ENCODE measurements at regions not wholly inside any gene's neighbourhood (a gene's known extent, or its start where the extent isn't known, plus 50 kb on each side); places are given as distances from the start of the nearest gene placed in this dataset.

DNA sequence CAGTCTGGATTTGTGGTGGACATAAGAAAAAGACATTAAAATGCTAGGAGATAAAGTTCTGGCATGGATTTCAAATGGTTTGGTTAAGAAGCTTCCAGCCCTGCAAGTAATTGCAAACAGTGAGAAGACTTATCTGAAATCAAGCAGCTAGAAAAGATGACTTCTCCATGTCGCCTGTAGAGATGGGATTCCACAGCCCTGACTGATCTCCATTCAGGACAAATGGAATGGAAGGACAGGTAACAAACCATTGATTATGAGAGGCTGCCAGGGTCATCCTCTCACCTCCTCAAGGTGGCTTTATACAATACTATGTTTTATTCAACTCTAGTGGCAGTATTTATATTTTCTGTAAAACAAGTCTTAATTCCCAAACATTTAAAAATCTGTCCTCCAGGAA, 237.9 kb downstream of the HLX start:
- ATAC-seq (no peak), DNase-seq (no peak)
- no peak overlapping the region for H3K4me3 Mint-ChIP-seq
- H3K4me1 Mint-ChIP-seq = no peaks in the 10 kb centered on the region
- no peak overlapping the region for H3K27ac Mint-ChIP-seq
- H3K9me3 Mint-ChIP-seq = peaks cover 5% of the 10 kb centered on the region
- peaks cover 3% of the 10 kb centered on the region for H3K27me3 Mint-ChIP-seq
- no peaks in the 10 kb centered on the region for H3K36me3 Mint-ChIP-seq (ENCODE audit: low read depth)

DNA sequence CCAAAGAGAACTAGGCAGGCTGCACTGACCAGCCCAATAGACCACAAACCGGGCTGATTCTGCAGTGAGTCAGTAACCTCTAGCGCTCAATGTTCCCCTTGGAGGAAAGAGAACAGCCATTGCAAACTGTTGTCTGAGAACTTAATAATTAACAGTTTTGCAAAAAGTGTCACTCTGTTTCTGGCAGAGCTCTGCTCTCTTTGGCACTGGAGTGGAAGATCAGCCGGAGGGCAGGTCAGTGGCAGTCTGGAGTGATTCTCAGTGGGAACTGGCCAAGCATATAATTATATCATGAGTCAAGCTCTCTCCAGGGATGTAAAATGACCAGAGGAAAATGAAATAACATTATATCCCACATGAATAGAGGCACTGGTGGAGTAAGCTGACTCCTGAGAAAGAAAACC, 238.3 kb downstream of the HLX start:
- no peak for ATAC-seq
- H3K36me3 Mint-ChIP-seq (ENCODE audit: low read depth) = no peaks in the 10 kb centered on the region
- H3K4me1 Mint-ChIP-seq = no peaks in the 10 kb centered on the region
- peaks cover 5% of the 10 kb centered on the region for H3K9me3 Mint-ChIP-seq
- H3K4me3 Mint-ChIP-seq = no peak overlapping the region
- no peak for DNase-seq
- H3K27ac Mint-ChIP-seq = no peak overlapping the region
- H3K27me3 Mint-ChIP-seq = peaks cover 3% of the 10 kb centered on the region

DNA sequence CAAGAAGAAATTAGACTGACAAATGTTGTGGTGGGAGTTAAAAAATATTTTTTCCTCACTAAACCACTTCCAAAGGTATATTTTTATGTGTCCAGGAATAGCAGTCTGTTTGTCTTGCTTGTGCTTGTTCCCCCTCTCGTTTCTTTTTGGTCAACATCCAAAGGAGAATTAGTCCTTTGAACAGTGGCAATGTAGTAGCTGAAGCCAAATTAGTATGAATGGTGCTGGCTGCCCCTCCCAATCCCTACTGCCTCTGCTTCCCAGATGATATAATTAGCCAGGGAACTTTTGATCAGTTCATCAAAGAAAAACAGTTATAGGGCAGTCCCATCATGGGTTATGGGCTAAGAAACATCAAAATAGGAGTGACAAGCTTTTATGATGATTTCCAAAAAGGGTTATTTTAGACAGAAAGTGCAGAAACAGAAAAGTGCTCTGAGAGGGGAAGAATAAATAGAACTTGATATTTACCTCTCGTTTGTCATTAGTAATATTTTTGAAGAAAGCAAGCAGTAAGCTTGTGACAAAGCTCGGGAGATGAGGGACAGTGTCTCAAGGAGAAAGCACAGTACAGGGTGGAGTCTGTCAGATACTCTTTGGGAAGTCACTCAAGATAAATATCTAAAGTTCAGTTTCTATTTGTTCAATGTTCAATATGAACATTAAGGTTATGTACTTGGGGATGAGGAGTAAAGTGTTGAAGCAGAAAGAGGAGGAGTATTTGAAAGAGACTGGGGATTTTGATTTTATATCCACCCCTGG, 239.1 kb downstream of the HLX start:
- no peak overlapping the region for H3K27ac Mint-ChIP-seq
- H3K4me3 Mint-ChIP-seq = no peak overlapping the region
- no peaks in the 10 kb centered on the region for H3K4me1 Mint-ChIP-seq
- H3K36me3 Mint-ChIP-seq (ENCODE audit: low read depth) = no peaks in the 10 kb centered on the region
- DNase-seq = no peak
- ATAC-seq = no peak
- H3K9me3 Mint-ChIP-seq = peaks cover 5% of the 10 kb centered on the region
- peaks cover 3% of the 10 kb centered on the region for H3K27me3 Mint-ChIP-seq

DNA sequence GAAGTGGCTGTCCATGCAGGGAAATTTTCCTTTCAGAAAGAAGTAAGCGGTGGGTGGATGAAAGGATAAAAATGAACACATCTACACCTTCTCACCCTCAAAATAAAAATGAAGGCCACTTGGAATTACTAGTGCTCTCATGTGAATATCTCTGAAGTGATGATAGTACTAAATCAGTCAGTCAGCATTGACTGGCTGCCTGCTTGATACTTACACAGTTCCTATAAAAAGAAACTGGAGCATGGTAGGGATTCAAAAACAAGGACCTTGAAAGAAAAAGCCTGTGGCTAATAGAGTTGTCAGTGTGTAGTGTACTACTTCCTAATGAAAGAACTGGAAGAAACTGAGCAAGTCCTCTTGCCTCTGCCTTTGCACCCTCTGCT, 239.7 kb downstream of the HLX start:
- peaks cover 5% of the 10 kb centered on the region for H3K9me3 Mint-ChIP-seq
- no peak overlapping the region for H3K4me3 Mint-ChIP-seq
- H3K27me3 Mint-ChIP-seq = peaks cover 3% of the 10 kb centered on the region
- H3K36me3 Mint-ChIP-seq (ENCODE audit: low read depth) = no peaks in the 10 kb centered on the region
- ATAC-seq = no peak
- H3K27ac Mint-ChIP-seq = no peak overlapping the region
- DNase-seq = no peak
- no peaks in the 10 kb centered on the region for H3K4me1 Mint-ChIP-seq

DNA sequence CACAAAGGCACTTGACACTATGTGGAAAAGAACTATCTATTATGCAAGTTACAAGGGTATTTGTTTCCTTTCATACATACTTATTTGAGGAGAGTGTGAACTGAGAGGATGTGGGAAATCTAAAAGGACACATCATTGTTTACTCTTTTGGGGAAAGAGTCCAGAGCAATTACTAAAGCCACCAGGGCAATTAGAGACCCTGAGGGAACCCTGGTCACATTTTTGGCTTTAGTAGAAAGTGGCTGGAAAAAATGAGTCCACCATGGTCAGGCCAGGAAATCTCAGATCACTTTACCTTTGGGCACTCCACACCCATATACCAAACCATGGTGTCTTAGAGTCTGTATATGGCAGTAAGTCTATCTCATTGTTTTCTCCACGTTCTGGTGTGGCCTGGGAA, 243.3 kb downstream of the HLX start:
- Mint-ChIP-seq H3K27ac (no peak overlapping the region), H3K4me3 (no peak overlapping the region), H3K4me1 (no peaks in the 10 kb centered on the region), H3K9me3 (peaks cover 3% of the 10 kb centered on the region), H3K27me3 (no peaks in the 10 kb centered on the region), H3K36me3 (ENCODE audit: low read depth) (no peaks in the 10 kb centered on the region)
- DNase-seq = no peak
- ATAC-seq = no peak

DNA sequence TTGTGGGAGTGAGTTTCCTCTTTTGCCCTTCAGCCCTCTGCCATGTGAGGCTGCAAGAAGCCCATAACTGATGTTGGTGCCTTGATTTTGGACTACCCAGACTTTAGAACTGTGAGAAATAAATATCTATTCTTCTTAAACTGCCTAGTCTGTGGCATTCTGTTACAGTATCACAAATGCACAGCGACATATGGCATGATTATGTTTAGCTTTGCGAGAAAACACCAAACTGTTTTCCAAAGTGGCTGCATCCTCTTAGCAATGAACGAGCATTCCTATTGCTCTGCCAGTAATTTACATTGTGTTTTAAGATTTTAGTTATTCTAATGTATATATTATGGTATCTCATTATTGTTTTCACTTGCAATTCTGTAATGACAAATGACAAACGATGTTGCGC, 246.7 kb downstream of the HLX start:
- ATAC-seq = no peak

DNA sequence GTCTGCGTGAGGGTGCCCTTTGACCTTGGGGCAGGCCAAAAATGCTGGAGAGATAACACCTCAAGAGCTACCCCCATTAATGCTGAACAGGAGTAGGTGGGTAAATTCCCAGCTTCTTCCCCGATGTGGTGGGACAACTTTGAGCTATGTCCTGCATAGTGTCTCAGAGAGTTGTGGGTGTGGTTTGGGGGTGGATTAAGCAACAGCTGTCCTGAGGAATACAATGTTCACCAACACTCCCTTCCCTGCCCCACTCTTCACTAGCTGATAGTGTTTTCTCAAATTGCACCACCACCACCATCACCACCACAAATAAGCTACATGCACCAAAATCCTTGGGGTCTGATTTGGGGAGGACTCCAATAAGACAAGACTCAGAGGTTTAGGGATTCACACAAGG, 258.4 kb downstream of the HLX start:
- H3K9me3 Mint-ChIP-seq = peaks cover 10% of the 10 kb centered on the region
- DNase-seq (no peak), ATAC-seq (no peak)
- H3K4me1 Mint-ChIP-seq = no peaks in the 10 kb centered on the region
- H3K4me3 Mint-ChIP-seq = no peak overlapping the region
- H3K27me3 Mint-ChIP-seq = peaks cover 5% of the 10 kb centered on the region
- peaks cover 2% of the 10 kb centered on the region for H3K36me3 Mint-ChIP-seq (ENCODE audit: low read depth)
- H3K27ac Mint-ChIP-seq = no peak overlapping the region

More for the DNA sequence above, 246.7 kb downstream of the HLX start:
- H3K9me3 Mint-ChIP-seq = peaks cover 6% of the 10 kb centered on the region
- H3K27me3 Mint-ChIP-seq = no peaks in the 10 kb centered on the region
- H3K4me1 Mint-ChIP-seq = no peaks in the 10 kb centered on the region
- H3K36me3 Mint-ChIP-seq (ENCODE audit: low read depth) = no peaks in the 10 kb centered on the region
- H3K27ac Mint-ChIP-seq = no peak overlapping the region
- DNase-seq = no peak
- H3K4me3 Mint-ChIP-seq = no peak overlapping the region

DNA sequence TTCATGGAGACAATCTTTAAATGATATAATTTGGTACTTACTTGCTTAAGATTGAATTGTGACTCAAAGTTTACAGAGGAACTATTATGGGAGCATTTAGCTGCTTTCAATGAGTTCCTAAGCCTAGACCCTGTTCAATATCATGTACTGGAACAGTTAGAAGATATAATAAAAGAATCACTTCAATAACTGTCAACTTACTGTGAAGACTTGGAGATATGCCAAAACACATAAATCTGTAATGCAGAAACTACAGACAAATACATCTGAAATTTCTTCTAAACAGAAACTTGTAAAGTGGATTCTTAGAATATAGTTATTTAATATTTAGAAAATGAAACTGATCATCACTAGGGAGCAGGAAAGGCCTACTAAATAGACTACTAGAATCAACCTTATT, 259.3 kb downstream of the HLX start:
- peaks cover 5% of the 10 kb centered on the region for H3K27me3 Mint-ChIP-seq
- peaks cover 2% of the 10 kb centered on the region for H3K36me3 Mint-ChIP-seq (ENCODE audit: low read depth)
- no peak overlapping the region for H3K27ac Mint-ChIP-seq
- H3K4me3 Mint-ChIP-seq = no peak overlapping the region
- H3K9me3 Mint-ChIP-seq = peaks cover 10% of the 10 kb centered on the region
- H3K4me1 Mint-ChIP-seq = no peaks in the 10 kb centered on the region
- ATAC-seq (no peak), DNase-seq (no peak)

DNA sequence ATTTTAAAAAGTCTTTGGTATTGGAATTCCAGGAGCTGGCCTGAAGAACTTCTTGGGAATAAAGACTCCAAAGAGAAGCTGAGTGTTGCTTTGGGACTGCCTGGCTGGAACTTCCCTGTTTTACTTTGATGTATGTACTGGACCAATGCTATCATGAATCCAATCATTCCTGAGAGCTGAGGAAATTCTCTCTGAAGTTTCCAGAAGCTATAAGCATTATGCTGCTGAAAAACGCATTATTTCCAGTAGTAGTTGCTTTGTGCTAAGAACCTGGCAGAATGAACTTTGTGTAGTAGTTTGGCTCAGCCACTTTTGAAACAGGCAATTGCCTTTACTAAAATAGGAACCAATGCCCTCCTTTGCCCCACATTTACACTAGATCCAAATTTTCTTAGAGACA, 260.7 kb downstream of the HLX start:
- H3K36me3 Mint-ChIP-seq (ENCODE audit: low read depth) = peaks cover 2% of the 10 kb centered on the region
- no peak overlapping the region for H3K27ac Mint-ChIP-seq
- peaks cover 5% of the 10 kb centered on the region for H3K27me3 Mint-ChIP-seq
- H3K4me3 Mint-ChIP-seq = no peak overlapping the region
- no peaks in the 10 kb centered on the region for H3K4me1 Mint-ChIP-seq
- peaks cover 10% of the 10 kb centered on the region for H3K9me3 Mint-ChIP-seq
- ATAC-seq (no peak), DNase-seq (no peak)

DNA sequence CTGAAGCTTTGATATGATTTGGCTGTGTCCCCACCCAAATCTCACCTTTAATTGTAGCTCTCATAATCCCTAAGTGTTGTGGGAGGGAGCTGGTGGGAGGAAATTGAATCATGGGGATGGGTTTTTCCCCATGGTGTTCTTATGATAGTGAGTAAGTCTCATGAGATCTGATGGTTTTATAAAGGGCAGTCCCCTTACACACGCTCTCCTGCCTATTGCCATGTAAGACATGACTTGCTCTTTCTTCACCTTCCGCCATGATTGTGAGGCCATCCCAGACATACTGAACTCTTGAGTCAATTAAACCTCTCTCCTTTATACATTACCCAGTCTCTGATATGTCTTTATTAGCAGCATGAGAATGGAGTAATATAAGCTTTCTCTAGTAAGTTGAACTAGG, 261.9 kb downstream of the HLX start:
- H3K27ac Mint-ChIP-seq = no peak overlapping the region
- no peak overlapping the region for H3K4me3 Mint-ChIP-seq
- ATAC-seq (no peak), DNase-seq (no peak)
- peaks cover 10% of the 10 kb centered on the region for H3K9me3 Mint-ChIP-seq
- H3K27me3 Mint-ChIP-seq = peaks cover 8% of the 10 kb centered on the region
- H3K4me1 Mint-ChIP-seq = no peaks in the 10 kb centered on the region
- peaks cover 2% of the 10 kb centered on the region for H3K36me3 Mint-ChIP-seq (ENCODE audit: low read depth)

DNA sequence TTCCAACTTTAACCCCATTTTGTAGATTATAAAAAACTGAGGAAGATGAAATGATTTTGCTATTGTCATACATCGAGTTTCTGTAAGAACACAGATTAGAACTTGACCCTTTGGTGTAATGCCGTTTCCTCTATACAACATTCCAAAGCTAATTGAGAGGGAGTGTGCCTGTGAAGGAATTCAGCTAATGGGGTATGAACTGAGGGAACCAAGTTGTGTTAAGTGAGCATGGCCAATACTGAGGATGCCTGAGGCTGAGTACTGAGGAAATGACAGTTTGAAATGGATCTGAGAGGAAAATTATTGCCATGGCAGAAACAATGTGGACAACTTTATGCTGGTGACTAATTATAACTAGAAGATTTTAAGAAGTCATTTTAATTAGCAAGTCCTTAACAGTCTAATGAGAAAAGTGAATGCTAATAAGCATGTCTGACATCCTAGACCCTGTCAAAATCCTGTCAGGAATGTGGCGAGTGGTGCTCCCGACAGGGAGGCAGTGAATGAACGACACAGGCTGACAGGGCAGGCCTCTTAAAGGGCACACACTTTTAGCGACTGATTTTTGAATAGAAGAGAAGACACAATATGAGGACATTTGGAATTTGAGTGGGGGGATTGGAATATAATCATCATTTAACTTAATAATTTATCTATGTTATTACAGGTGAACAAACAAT, 262.5 kb downstream of the HLX start:
- ATAC-seq (no peak), DNase-seq (no peak)
- Mint-ChIP-seq H3K4me1 (no peaks in the 10 kb centered on the region), H3K4me3 (no peak overlapping the region), H3K36me3 (ENCODE audit: low read depth) (peaks cover 2% of the 10 kb centered on the region), H3K9me3 (peaks cover 10% of the 10 kb centered on the region), H3K27ac (no peak overlapping the region), H3K27me3 (peaks cover 8% of the 10 kb centered on the region)

DNA sequence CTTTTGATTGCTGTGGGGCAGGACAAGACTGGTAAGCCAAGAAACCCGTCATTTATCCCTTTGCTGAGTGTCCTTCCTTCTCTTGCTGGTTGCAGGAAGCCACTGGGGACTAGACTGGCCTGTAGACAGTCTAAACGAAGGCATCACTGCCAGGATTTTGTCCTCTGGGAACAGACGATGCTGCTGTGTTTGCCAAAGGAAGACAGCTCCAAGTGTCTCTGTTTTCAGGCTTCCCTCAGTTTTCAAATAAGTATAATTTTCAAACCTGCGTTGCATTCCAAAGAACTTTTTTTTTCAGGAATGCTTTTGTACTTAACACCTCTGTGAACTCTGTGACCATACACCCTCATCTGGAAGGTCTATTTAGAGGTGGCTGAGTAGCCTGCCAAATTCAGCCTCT, 269.4 kb downstream of the HLX start:
- no peak overlapping the region for H3K4me3 Mint-ChIP-seq
- H3K27me3 Mint-ChIP-seq = peaks cover 3% of the 10 kb centered on the region
- no peak overlapping the region for H3K27ac Mint-ChIP-seq
- H3K36me3 Mint-ChIP-seq (ENCODE audit: low read depth) = no peaks in the 10 kb centered on the region
- ATAC-seq (no peak), DNase-seq (no peak)
- H3K9me3 Mint-ChIP-seq = no peaks in the 10 kb centered on the region
- no peaks in the 10 kb centered on the region for H3K4me1 Mint-ChIP-seq

DNA sequence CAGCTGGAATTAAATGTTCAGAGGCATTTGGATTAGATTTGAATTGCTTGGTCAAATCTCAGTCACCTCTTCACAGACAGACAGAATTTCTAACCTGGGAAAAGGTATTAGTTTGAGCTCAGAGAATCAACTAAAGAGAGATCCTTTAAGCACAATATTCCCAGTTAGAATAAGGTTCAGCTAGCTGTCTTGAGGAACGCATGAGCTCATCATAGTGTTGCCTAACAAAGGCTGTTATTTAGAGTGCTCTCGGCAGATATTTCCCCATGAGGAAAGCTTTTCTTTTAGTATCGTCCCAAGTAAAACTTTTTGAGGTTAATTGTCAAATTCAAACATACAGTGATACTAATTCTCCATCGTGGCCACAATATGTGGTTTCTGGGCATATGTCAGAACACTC, 269.9 kb downstream of the HLX start:
- DNase-seq (no peak), ATAC-seq (no peak)
- Mint-ChIP-seq H3K36me3 (ENCODE audit: low read depth) (no peaks in the 10 kb centered on the region), H3K27me3 (peaks cover 3% of the 10 kb centered on the region), H3K27ac (no peak overlapping the region), H3K4me3 (no peak overlapping the region), H3K4me1 (no peaks in the 10 kb centered on the region), H3K9me3 (no peaks in the 10 kb centered on the region)

DNA sequence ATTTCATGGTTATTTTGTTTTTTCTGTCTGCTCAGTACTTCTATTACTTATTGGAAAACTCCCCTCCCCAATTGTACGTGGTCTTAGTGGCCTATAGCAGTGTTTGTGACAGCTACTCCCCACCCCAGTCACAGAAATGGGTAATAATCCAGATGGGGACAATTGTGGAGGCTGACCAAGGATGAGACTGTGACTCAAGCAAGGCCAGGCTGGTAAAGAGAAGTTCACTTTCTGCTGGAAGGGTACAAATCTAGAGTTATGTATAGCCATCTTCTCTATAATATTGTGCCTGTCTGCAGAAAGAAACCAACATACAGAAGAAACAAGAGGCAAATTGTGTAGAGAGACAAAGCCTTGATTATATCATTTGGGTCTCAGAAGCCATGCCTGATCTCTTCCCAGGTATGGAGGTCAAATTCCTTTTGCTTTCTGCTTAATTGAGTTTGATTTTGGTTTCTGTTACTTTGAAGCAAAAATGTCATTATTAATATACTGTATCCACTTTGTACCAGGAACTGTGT, 270.4 kb downstream of the HLX start:
- no peak overlapping the region for H3K4me3 Mint-ChIP-seq
- no peaks in the 10 kb centered on the region for H3K9me3 Mint-ChIP-seq
- ATAC-seq (no peak), DNase-seq (no peak)
- H3K4me1 Mint-ChIP-seq = no peaks in the 10 kb centered on the region
- no peaks in the 10 kb centered on the region for H3K36me3 Mint-ChIP-seq (ENCODE audit: low read depth)
- no peak overlapping the region for H3K27ac Mint-ChIP-seq
- peaks cover 3% of the 10 kb centered on the region for H3K27me3 Mint-ChIP-seq

DNA sequence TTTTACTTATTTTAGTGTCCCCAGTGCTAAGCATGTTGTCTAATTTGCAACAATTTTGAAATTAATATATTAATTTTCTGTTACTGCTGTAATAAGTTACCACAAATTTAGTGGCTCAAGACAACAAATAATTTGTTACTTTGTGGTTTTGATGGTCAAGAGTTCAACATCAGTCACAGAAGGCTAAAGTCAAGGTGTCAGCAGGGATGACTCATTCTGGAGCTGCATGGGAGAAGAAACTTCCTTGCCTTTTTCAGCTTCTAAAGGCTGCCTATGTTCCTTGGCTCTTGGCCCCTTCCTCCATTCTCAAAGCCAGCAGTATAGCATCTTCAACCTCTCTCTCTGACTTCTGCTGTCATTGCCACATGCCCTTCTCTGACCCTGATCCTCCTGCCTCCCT, 271.8 kb downstream of the HLX start:
- no peak overlapping the region for H3K4me3 Mint-ChIP-seq
- no peaks in the 10 kb centered on the region for H3K36me3 Mint-ChIP-seq (ENCODE audit: low read depth)
- ATAC-seq = no peak
- H3K9me3 Mint-ChIP-seq = no peaks in the 10 kb centered on the region
- H3K4me1 Mint-ChIP-seq = no peaks in the 10 kb centered on the region
- H3K27ac Mint-ChIP-seq = no peak overlapping the region
- no peaks in the 10 kb centered on the region for H3K27me3 Mint-ChIP-seq
- DNase-seq = no peak

Data from activated naive CD8-positive, alpha-beta T cell treated with anti-CD3 and anti-CD28 coated beads, Interleukin-2, amount 50 U/mL, for 24 hours (primary cell).